B cell (primary cell): ENCODE measurements at regions not wholly inside any gene's neighbourhood (a gene's known extent, or its start where the extent isn't known, plus 50 kb on each side); places are given as distances from the start of the nearest gene placed in this dataset.
A peak's percentile ranks its signal among the peaks of the same experiment; 100 is the strongest.

ENCODE experiments used
- ATAC-seq: fragments of 200-7000 bp; cut with Tn5 transposase; one replicate; pipeline ENCODE4 v1.10.0; 2021; ENCODE audit warnings: low read depth, mild to moderate bottlenecking, moderate number of reproducible peaks, moderate library complexity
- CTCF ChIA-PET: fragments of 350-600 bp; sonication (Branson Sonifier 250); formaldehyde crosslinking; loops from one replicate; lab custom pipeline; 2021; ENCODE audit warnings: antibody characterized with exemption, inconsistent platforms; lab: Charles Lee
- POLR2A ChIA-PET: fragments of 350-600 bp; sonication (Branson Sonifier 250); formaldehyde crosslinking; loops from one replicate; lab custom pipeline; 2021; ENCODE audit warnings: antibody characterized with exemption; lab: Charles Lee
- DNase-seq: peaks from one replicate; pipeline ENCODE4 v3.0.0; 2013
- H2AFZ ChIP-seq: 2 replicates; pipeline ENCODE4 v1.6.1; 2012; ENCODE audit warnings: mild to moderate bottlenecking, low read depth, low read length; ENCODE audit not compliant: insufficient read depth, poor library complexity, severe bottlenecking
- H3K27ac ChIP-seq, 2 donors: 1 replicate in 1 of 2; 2 replicates in 1 of 2; pipeline ENCODE4 v1.5.1; 2012 to 2013; ENCODE audit warnings: low read length in 2 of 2, mild to moderate bottlenecking in 2 of 2, moderate library complexity in 1 of 2
- H3K27me3 ChIP-seq, 4 experiments: fragments of 200-600 bp in 1 of 4; sonication (generic) in 1 of 4; replicated peaks in 1 of 4; 1 replicate in 2 of 4; 2 replicates in 2 of 4; pipeline versions ENCODE4 v1.6.1 to v1.7.0; 2013 to 2016; ENCODE audit warnings: low read length in 3 of 4, mild to moderate bottlenecking in 2 of 4, mixed read lengths in 1 of 4, moderate library complexity in 1 of 4; ENCODE audit not compliant: insufficient read depth in 4 of 4, control insufficient read depth in 3 of 4; ENCODE audit errors: control extremely low read depth in 1 of 4
- H3K36me3 ChIP-seq, 2 experiments: replicated peaks in 1 of 2; 1 replicate in 1 of 2; 2 replicates in 1 of 2; pipeline versions ENCODE4 v1.6.1 to v1.7.1; 2013; ENCODE audit warnings: low read length in 1 of 2; ENCODE audit not compliant: insufficient read depth in 2 of 2, control insufficient read depth in 1 of 2; ENCODE audit errors: control extremely low read depth in 1 of 2, extremely low read depth in 1 of 2
- H3K4me1 ChIP-seq, 2 donors: fragments of 200-600 bp in 1 of 2; sonication (generic) in 1 of 2; 1 replicate in 1 of 2; 2 replicates in 1 of 2; pipeline versions ENCODE4 v1.5.1 to v1.6.1; 2013 to 2017; ENCODE audit warnings: low read length in 2 of 2; ENCODE audit not compliant: control insufficient read depth in 2 of 2, insufficient read depth in 2 of 2
- H3K4me2 ChIP-seq: replicated peaks from 2 replicates; pipeline ENCODE3; 2012; ENCODE audit warnings: mild to moderate bottlenecking, low read depth, low read length; ENCODE audit not compliant: poor library complexity, severe bottlenecking
- H3K4me3 ChIP-seq, 5 experiments: fragments of 200-600 bp in 1 of 5; sonication (generic) in 1 of 5; 1 replicate in 3 of 5; 2 replicates in 2 of 5; pipeline versions ENCODE4 v1.5.1 to v1.7.0; 2011 to 2016; ENCODE audit warnings: low read length in 4 of 5, mild to moderate bottlenecking in 4 of 5, low read depth in 2 of 5, control low read depth in 1 of 5, moderate library complexity in 1 of 5; ENCODE audit not compliant: insufficient read depth in 1 of 5; ENCODE audit errors: control extremely low read depth in 1 of 5, extremely low read depth in 1 of 5
- H3K79me2 ChIP-seq: fragments of 200-600 bp; sonication (generic); one replicate; pipeline ENCODE4 v1.6.0; 2016; ENCODE audit warnings: low read length; ENCODE audit not compliant: control insufficient read depth, insufficient read depth
- H3K9ac ChIP-seq: fragments of 200-600 bp; sonication (generic); 2 replicates; pipeline ENCODE4 v1.6.1; 2017; ENCODE audit warnings: mild to moderate bottlenecking, low read length, moderate library complexity
- H3K9me3 ChIP-seq, 3 donors: one replicate each; pipeline versions ENCODE4 v1.6.1 to v1.7.1; 2013; ENCODE audit warnings: low read length in 2 of 3; ENCODE audit not compliant: control insufficient read depth in 2 of 3, insufficient read depth in 1 of 3; ENCODE audit errors: control extremely low read depth in 1 of 3
- H4K20me1 ChIP-seq: 2 replicates; pipeline ENCODE4 v1.6.0; 2012; ENCODE audit warnings: mild to moderate bottlenecking, low read length; ENCODE audit not compliant: insufficient read depth, control insufficient read depth, poor library complexity, severe bottlenecking
- H3K27ac Mint-ChIP-seq: one replicate; pipeline ENCODE4 v1.8.0; 2021; ENCODE audit warnings: mixed read lengths
- H3K27me3 Mint-ChIP-seq: one replicate; pipeline ENCODE4 v1.8.0; 2021; ENCODE audit warnings: mixed read lengths
- H3K4me1 Mint-ChIP-seq: one replicate; pipeline ENCODE4 v1.8.0; 2021; ENCODE audit warnings: mixed read lengths
- H3K4me3 Mint-ChIP-seq: one replicate; pipeline ENCODE4 v1.8.0; 2021; ENCODE audit warnings: mixed read lengths
- H3K9me3 Mint-ChIP-seq: one replicate; pipeline ENCODE4 v1.8.0; 2022; ENCODE audit warnings: mixed read lengths; ENCODE audit not compliant: insufficient read depth
- CTCF ChIP-seq: fragments of 200-600 bp; IDR thresholded peaks from one replicate; pipeline ENCODE4 v1.8.0; 2022; ENCODE audit warnings: antibody characterized with exemption, mild to moderate bottlenecking
- EZH2 ChIP-seq: IDR thresholded peaks from 2 replicates; pipeline ENCODE4 v1.6.1; 2012; ENCODE audit warnings: borderline replicate concordance, low read depth, mild to moderate bottlenecking, moderate library complexity, low read length; ENCODE audit not compliant: insufficient read depth, poor library complexity, severe bottlenecking
- WGBS: methylation state at CpG from one replicate; pipeline ENCODE4 v1.1.5; 2013; ENCODE audit warnings: missing lambda C conversion rate; ENCODE audit not compliant: insufficient coverage; 5-methylcytosine and 5-hydroxymethylcytosine counted together
- intact Hi-C: fragments of 100-400 bp; cut with micrococcal nuclease; formaldehyde crosslinking; loops from one replicate; pipeline ENCODE4 v1.10.0; 2022

DNA sequence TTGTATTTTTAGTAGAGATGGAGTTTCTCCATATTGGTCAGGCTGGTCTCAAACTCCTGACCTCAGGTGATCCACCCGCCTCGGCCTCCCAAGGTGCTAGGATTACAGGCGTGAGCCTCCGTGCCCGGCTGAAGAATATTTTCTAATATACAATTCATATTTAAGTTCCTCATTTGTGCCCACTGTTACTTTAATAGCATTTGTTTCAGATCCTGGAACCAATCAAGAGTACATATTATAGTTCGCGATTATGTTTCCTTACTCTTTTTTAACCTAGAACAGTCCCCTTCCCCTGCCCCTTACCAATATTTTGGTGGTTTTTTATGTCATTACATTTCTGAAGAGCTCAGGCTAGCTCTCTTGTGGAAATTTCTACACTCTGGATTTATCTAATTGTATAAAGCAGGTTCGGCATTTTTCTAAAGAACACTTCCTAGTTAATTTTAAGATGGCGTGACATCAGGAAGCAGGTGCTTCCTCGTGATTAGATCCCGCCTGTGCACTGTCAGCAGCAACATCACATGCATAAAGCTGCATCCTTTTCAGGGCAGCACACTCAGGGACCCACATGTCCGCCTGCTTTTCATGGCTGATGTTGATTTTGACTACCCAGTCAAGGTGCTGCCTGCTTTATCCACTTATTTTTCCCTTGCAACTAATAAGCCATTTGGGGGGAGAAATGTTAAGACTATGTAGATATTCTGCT is 88.7 kb upstream of the EPHB3 start:
- peaks cover 22% of the 10 kb centered on the region for H3K4me1 Mint-ChIP-seq
- CTCF ChIA-PET, result interaction anchor here (1.6 kb wide), 1 partner anchor 223 kb away, joined by 3 read pairs; the partner anchor contains the start of gene EEF1AKMT4
- Histone ChIP-seq H3K4me1 (peaks cover 14 to 18% of the 10 kb centered on the region in 2 donors), H3K9ac (peak overlapping the region; percentile 63), H4K20me1 (no peaks in the 10 kb centered on the region), H3K9me3 (peaks cover 0 to 7% (median 0%) of the 10 kb centered on the region in 3 donors), H3K27ac (peak overlapping the region; percentile 89 to 94), H3K27me3 (no peaks in the 10 kb centered on the region), H3K79me2 (no peaks in the 10 kb centered on the region), H3K36me3 (no peaks in the 10 kb centered on the region), H3K4me2 (peak overlapping the region; percentile 76), H3K4me3 (peak overlapping the region in 4 of 5 experiments; percentile 5 to 56 (median 46)), H2AFZ (peak overlapping the region; percentile 81)
- H3K27ac Mint-ChIP-seq, result peak overlapping the region; percentile 92
- H3K27me3 Mint-ChIP-seq, result peaks cover 8% of the 10 kb centered on the region
- 0% methylated on average over 5 of the region's 12 CpGs for WGBS
- peak; percentile 88 for DNase-seq
- no peak for TF ChIP-seq EZH2
- TF ChIP-seq CTCF, result no peak
- peaks cover 4% of the 10 kb centered on the region for H3K9me3 Mint-ChIP-seq
- peak overlapping the region; percentile 82 for H3K4me3 Mint-ChIP-seq
- intact Hi-C loops, result no loop called here
- peak; percentile 91 for ATAC-seq
- POLR2A ChIA-PET, result interaction anchor here (0.6 kb wide), 1 partner anchor 15 kb away, joined by 3 read pairs; no protein-coding TSS in a partner anchor

DNA sequence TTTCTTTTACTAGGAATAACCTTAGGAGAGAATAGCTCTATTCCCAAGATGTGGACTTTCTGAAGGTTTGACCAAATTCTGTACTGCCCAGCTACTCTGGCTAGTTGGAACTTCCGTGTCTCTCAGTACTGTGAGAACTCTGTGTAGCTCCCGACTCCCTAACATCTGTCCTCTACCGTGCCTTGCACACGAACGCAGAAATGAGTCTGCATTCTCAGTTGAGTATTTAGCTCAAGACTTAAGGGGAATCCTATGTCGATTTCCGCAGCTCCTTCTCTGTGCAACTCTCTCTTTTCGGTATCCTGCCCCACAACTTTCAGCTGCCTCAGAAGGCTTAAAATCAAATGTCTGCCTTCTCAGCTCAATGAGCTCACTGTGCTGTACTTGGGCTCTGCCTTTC is 86.7 kb upstream of the EPHB3 start:
- Histone ChIP-seq H3K27ac (no peak overlapping the region), H3K36me3 (no peaks in the 10 kb centered on the region), H3K27me3 (no peaks in the 10 kb centered on the region), H2AFZ (no peak overlapping the region), H3K79me2 (no peaks in the 10 kb centered on the region), H3K4me2 (no peak overlapping the region), H3K4me1 (peaks cover 14 to 16% of the 10 kb centered on the region in 2 donors), H3K4me3 (no peak overlapping the region), H3K9me3 (peaks cover 0 to 8% (median 0%) of the 10 kb centered on the region in 3 donors), H3K9ac (no peak overlapping the region), H4K20me1 (no peaks in the 10 kb centered on the region)
- CTCF ChIA-PET, result interaction anchor here (0.5 to 1.6 kb wide), 3 partner anchors 38 to 1486 kb away, joined by 3 to 5 read pairs (median 3); no protein-coding TSS in a partner anchor
- Mint-ChIP-seq H3K4me1 (peaks cover 20% of the 10 kb centered on the region), H3K9me3 (peaks cover 4% of the 10 kb centered on the region), H3K4me3 (no peak overlapping the region), H3K27me3 (peaks cover 9% of the 10 kb centered on the region), H3K27ac (no peak overlapping the region)
- DNase-seq (no peak), ATAC-seq (no peak)
- POLR2A ChIA-PET, result no interaction called here
- intact Hi-C loops, result no loop called here
- WGBS, result 82% methylated on average over 7 of the region's 8 CpGs
- TF ChIP-seq EZH2 (no peak), CTCF (no peak)
